ENCODE measurements at regions not wholly inside any gene's neighbourhood (a gene's known extent, or its start where the extent isn't known, plus 50 kb on each side); places are given as distances from the start of the nearest gene placed in this dataset.

DNA sequence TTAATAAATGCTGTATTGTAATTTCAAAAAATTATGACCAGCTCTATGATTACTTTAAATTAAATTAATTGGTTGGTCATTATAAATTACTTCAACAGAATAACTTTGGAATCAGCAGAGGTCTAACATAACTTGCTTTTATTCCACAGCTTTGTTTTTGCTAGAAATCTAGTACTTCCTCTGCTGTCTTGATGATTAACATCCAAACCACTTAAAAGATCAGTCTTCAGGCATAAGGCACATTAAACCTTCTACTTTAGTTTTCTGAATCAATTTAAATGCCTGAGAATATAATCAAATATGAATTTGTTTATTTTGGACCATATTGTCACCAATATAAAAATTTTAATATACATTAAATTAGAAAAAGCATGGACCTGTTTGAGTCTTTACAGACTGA, 465.3 kb downstream of the ARL4A start:
- TF ChIP-seq NFIC (IDR thresholded peaks at IDR 0.05), result no peak
- TF ChIP-seq EGR1 (IDR thresholded peaks at IDR 0.05), result no peak
- no peak for TF ChIP-seq REST (IDR thresholded peaks at IDR 0.05; ENCODE audit: low read depth)
- TF ChIP-seq MAX (IDR thresholded peaks at IDR 0.05), result no peak
- TF ChIP-seq TAF1 (IDR thresholded peaks at IDR 0.05; ENCODE audit: low read depth), result no peak
- no peak for TF ChIP-seq CREB1 (IDR thresholded peaks at IDR 0.05; ENCODE audit: low read depth)
- TF ChIP-seq EP300 (IDR thresholded peaks at IDR 0.05; ENCODE audit: borderline replicate concordance), result no peak
- TF ChIP-seq YY1 (IDR thresholded peaks at IDR 0.05; ENCODE audit: low read depth), result no peak
